ENCODE measurements at regions not wholly inside any gene's neighbourhood (a gene's known extent, or its start where the extent isn't known, plus 50 kb on each side); places are given as distances from the start of the nearest gene placed in this dataset.

GRCh38 chr13:109919715-109920375, 133.5 kb upstream of the IRS2 start:
- no peak overlapping the region for H3K4me3 ChIP-seq
- TF ChIP-seq CTCF (IDR thresholded peaks at IDR 0.05) = no peak
- no peak for TF ChIP-seq POLR2A (IDR thresholded peaks at IDR 0.05)
- H3K27me3 ChIP-seq = no peaks in the 10 kb centered on the region
- H3K36me3 ChIP-seq = no peaks in the 10 kb centered on the region
- DNase-seq = no peak
- H3K4me1 ChIP-seq = no peaks in the 10 kb centered on the region
- intact Hi-C loops (cut with DNase I; ENCODE audit: low total_unique reads) = no loop called here
- no peaks in the 10 kb centered on the region for H3K9me3 ChIP-seq
- H3K27ac ChIP-seq = no peak overlapping the region

GRCh38 chr13:109918179-109918711, 131.9 kb upstream of the IRS2 start:
- Histone ChIP-seq H3K36me3 (no peaks in the 10 kb centered on the region), H3K9me3 (no peaks in the 10 kb centered on the region), H3K4me3 (no peak overlapping the region), H3K27ac (no peak overlapping the region), H3K4me1 (no peaks in the 10 kb centered on the region), H3K27me3 (no peaks in the 10 kb centered on the region)
- intact Hi-C loops (cut with DNase I; ENCODE audit: low total_unique reads) = no loop called here
- no peak for DNase-seq
- TF ChIP-seq POLR2A (IDR thresholded peaks at IDR 0.05) (no peak), CTCF (IDR thresholded peaks at IDR 0.05) (no peak)

GRCh38 chr13:109917422-109917821, 131.0 kb upstream of the IRS2 start:
- no peak for TF ChIP-seq CTCF (IDR thresholded peaks at IDR 0.05)
- TF ChIP-seq POLR2A (IDR thresholded peaks at IDR 0.05) = no peak
- Histone ChIP-seq H3K9me3 (no peaks in the 10 kb centered on the region), H3K4me3 (no peak overlapping the region), H3K27ac (no peak overlapping the region), H3K36me3 (no peaks in the 10 kb centered on the region), H3K4me1 (no peaks in the 10 kb centered on the region), H3K27me3 (no peaks in the 10 kb centered on the region)
- DNase-seq = no peak
- intact Hi-C loops (cut with DNase I; ENCODE audit: low total_unique reads) = no loop called here

GRCh38 chr13:109913936-109914510, 127.6 kb upstream of the IRS2 start:
- Histone ChIP-seq H3K27me3 (no peaks in the 10 kb centered on the region), H3K36me3 (no peaks in the 10 kb centered on the region), H3K4me3 (no peak overlapping the region), H3K27ac (no peak overlapping the region), H3K4me1 (no peaks in the 10 kb centered on the region), H3K9me3 (no peaks in the 10 kb centered on the region)
- TF ChIP-seq CTCF (IDR thresholded peaks at IDR 0.05) (no peak), POLR2A (IDR thresholded peaks at IDR 0.05) (no peak)
- no peak for DNase-seq
- intact Hi-C loops (cut with DNase I; ENCODE audit: low total_unique reads) = no loop called here

GRCh38 chr13:109913186-109913585, 126.8 kb upstream of the IRS2 start:
- TF ChIP-seq CTCF (IDR thresholded peaks at IDR 0.05) (no peak), POLR2A (IDR thresholded peaks at IDR 0.05) (no peak)
- Histone ChIP-seq H3K9me3 (no peaks in the 10 kb centered on the region), H3K36me3 (no peaks in the 10 kb centered on the region), H3K27me3 (no peaks in the 10 kb centered on the region), H3K4me3 (no peak overlapping the region), H3K27ac (no peak overlapping the region), H3K4me1 (no peaks in the 10 kb centered on the region)
- intact Hi-C loops (cut with DNase I; ENCODE audit: low total_unique reads) = no loop called here
- no peak for DNase-seq

Data from uterus (tissue), 3 donors.